Gastroesophageal sphincter (tissue), 4 donors: ENCODE measurements at regions not wholly inside any gene's neighbourhood (a gene's known extent, or its start where the extent isn't known, plus 50 kb on each side); places are given as distances from the start of the nearest gene placed in this dataset.
"Not testable (repeated sequence)": the region's sequence is repeated elsewhere in the genome, so short reads cannot be mapped to it uniquely, and the experiment has no call there.

Experiments
- ATAC-seq: fragments of 150-250 bp; one replicate; pipeline ENCODE4 v1.9.1; 2016; ENCODE audit warnings: mild to moderate bottlenecking, moderate library complexity
- H3K27ac ChIP-seq, 4 donors: fragments of 200-600 bp; sonication (generic) in 3 of 4; 1 replicate in 3 of 4; 2 replicates in 1 of 4; pipeline ENCODE4 v1.5.1; 2016 to 2019
- H3K27me3 ChIP-seq: fragments of 200-600 bp; sonication (generic); one replicate; pipeline ENCODE4 v1.5.1; 2019
- H3K36me3 ChIP-seq, 2 donors: fragments of 200-600 bp; sonication (generic); one replicate each; pipeline ENCODE4 v1.5.1; 2019; ENCODE audit warnings: control low read depth in 1 of 2
- H3K4me1 ChIP-seq, 3 donors: fragments of 200-600 bp; sonication (generic); 1 replicate in 2 of 3; 2 replicates in 1 of 3; pipeline ENCODE4 v1.5.1; 2016 to 2019; ENCODE audit warnings: control low read depth in 2 of 3
- H3K4me3 ChIP-seq, 2 donors: fragments of 200-600 bp; sonication (generic); one replicate each; pipeline ENCODE4 v1.5.1; 2019; ENCODE audit warnings: mild to moderate bottlenecking in 1 of 2, moderate library complexity in 1 of 2
- H3K9me3 ChIP-seq, 3 donors: fragments of 200-600 bp; sonication (generic); one replicate each; pipeline ENCODE4 v1.5.1; 2017 to 2019; ENCODE audit warnings: control low read depth in 2 of 3
- CTCF ChIP-seq, 4 experiments: fragments of 200-600 bp in 2 of 4; fragments of 450-650 bp in 2 of 4; sonication (generic) in 1 of 4; IDR thresholded peaks; one replicate each; pipeline ENCODE4 v1.5.1; 2017 to 2019; ENCODE audit warnings: antibody characterized with exemption in 4 of 4, mild to moderate bottlenecking in 2 of 4, moderate library complexity in 2 of 4
- EP300 ChIP-seq: sonication (generic); formaldehyde crosslinking; IDR thresholded peaks from one replicate; pipeline ENCODE4 v1.6.1; 2017; ENCODE audit warnings: antibody characterized with exemption, mild to moderate bottlenecking
- POLR2A ChIP-seq, 2 donors: fragments of 450-650 bp; IDR thresholded peaks; one replicate each; pipeline ENCODE4 v1.6.1; 2017; ENCODE audit warnings: antibody characterized with exemption in 2 of 2, mild to moderate bottlenecking in 2 of 2, moderate library complexity in 1 of 2
- POLR2AphosphoS5 ChIP-seq: sonication (generic); formaldehyde crosslinking; IDR thresholded peaks from one replicate; pipeline ENCODE4 v1.6.1; 2017; ENCODE audit warnings: antibody characterized with exemption
- WGBS, 2 donors: methylation state at CpG; one replicate each; pipeline ENCODE4 v1.1.5; 2018; ENCODE audit warnings: low coverage in 1 of 2; 5-methylcytosine and 5-hydroxymethylcytosine counted together

- no peaks in the 10 kb centered on the region for H3K9me3 ChIP-seq
- no peaks in the 10 kb centered on the region for H3K36me3 ChIP-seq
- no peak overlapping the region for H3K27ac ChIP-seq
- no peak overlapping the region for H3K4me3 ChIP-seq
- H3K27me3 ChIP-seq: no peaks in the 10 kb centered on the region
- ATAC-seq: no peak
- 87 to 88% methylated on average over 2 to 3 of the region's 3 CpGs for WGBS, 2 donors
- H3K4me1 ChIP-seq: no peaks in the 10 kb centered on the region
- TF ChIP-seq EP300 (no peak), POLR2A (IDR thresholded peaks at IDR 0.05) (no peak), POLR2AphosphoS5 (no peak), CTCF (IDR thresholded peaks at IDR 0.05) (no peak)
These were observed 215.9 kb upstream of the RFX3 start for GRCh38 chr9:3741729-3742128.

GRCh38 chr9:3740690-3741419 is 215.1 kb upstream of the RFX3 start:
- Histone ChIP-seq H3K4me1 (no peaks in the 10 kb centered on the region), H3K27ac (no peak overlapping the region), H3K27me3 (no peaks in the 10 kb centered on the region), H3K4me3 (no peak overlapping the region), H3K36me3 (no peaks in the 10 kb centered on the region), H3K9me3 (no peaks in the 10 kb centered on the region)
- TF ChIP-seq POLR2A (IDR thresholded peaks at IDR 0.05) (no peak), CTCF (IDR thresholded peaks at IDR 0.05) (no peak), EP300 (no peak), POLR2AphosphoS5 (no peak)
- no peak for ATAC-seq
- WGBS, 2 donors: 83 to 93% methylated on average over 9 of the region's 9 CpGs

GRCh38 chr9:3736161-3736560 is 210.4 kb upstream of the RFX3 start:
- Histone ChIP-seq H3K27me3 (no peaks in the 10 kb centered on the region), H3K4me1 (peaks cover 0 to 14% (median 0%) of the 10 kb centered on the region in 3 donors), H3K4me3 (no peak overlapping the region), H3K36me3 (no peaks in the 10 kb centered on the region), H3K9me3 (no peaks in the 10 kb centered on the region), H3K27ac (no peak overlapping the region)
- 61 to 67% methylated on average over 5 of the region's 5 CpGs for WGBS, 2 donors
- ATAC-seq: no peak
- TF ChIP-seq EP300 (no peak), POLR2A (IDR thresholded peaks at IDR 0.05) (no peak), POLR2AphosphoS5 (no peak), CTCF (IDR thresholded peaks at IDR 0.05) (no peak)

- Histone ChIP-seq H3K36me3 (no peaks in the 10 kb centered on the region), H3K9me3 (no peaks in the 10 kb centered on the region), H3K4me1 (peaks cover 0 to 14% (median 0%) of the 10 kb centered on the region in 3 donors), H3K4me3 (no peak overlapping the region), H3K27me3 (no peaks in the 10 kb centered on the region), H3K27ac (no peak overlapping the region)
- 60 to 74% methylated on average over 3 to 4 of the region's 4 CpGs for WGBS, 2 donors
- TF ChIP-seq EP300 (no peak), POLR2A (IDR thresholded peaks at IDR 0.05) (no peak), POLR2AphosphoS5 (no peak), CTCF (IDR thresholded peaks at IDR 0.05) (no peak)
- no peak for ATAC-seq
These were observed 209.4 kb upstream of the RFX3 start for GRCh38 chr9:3735251-3735650.

- not testable (repeated sequence) for H3K4me3 ChIP-seq, H3K36me3 ChIP-seq, ATAC-seq, H3K27me3 ChIP-seq, H3K9me3 ChIP-seq, H3K27ac ChIP-seq
- 92% methylated on average over 4 of the region's 56 CpGs; no CpG with 5 or more reads in 1 of the 2 donors for WGBS, 2 donors
- peaks cover 0 to 14% (median 0%) of the 10 kb centered on the region in 3 donors for H3K4me1 ChIP-seq
These were observed 207.9 kb upstream of the RFX3 start for GRCh38 chr9:3733527-3734262.
